ENCODE measurements at regions not wholly inside any gene's neighbourhood (a gene's known extent, or its start where the extent isn't known, plus 50 kb on each side); places are given as distances from the start of the nearest gene placed in this dataset.
"Not testable (repeated sequence)": the region's sequence is repeated elsewhere in the genome, so short reads cannot be mapped to it uniquely, and the experiment has no call there.

DNA sequence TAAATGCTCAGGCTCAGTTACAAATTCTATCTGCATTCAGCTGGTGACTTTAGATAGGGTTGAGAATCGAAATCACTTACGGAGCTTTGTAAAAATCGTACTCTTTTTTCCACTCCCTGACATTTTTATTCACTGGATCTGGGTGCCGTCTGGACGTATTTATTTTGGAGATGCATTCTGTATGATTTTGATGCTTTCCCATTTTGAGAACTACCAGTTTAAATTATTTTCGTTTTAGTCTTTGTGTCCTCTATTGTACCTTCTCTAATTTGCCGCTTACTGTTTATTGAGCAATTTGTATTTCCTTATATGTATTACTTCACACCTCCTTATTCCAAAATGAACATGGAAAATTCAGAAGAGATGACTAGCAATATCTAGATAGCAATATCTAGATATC is 96.2 kb downstream of the FASLG start:
- no peak for DNase-seq

DNA sequence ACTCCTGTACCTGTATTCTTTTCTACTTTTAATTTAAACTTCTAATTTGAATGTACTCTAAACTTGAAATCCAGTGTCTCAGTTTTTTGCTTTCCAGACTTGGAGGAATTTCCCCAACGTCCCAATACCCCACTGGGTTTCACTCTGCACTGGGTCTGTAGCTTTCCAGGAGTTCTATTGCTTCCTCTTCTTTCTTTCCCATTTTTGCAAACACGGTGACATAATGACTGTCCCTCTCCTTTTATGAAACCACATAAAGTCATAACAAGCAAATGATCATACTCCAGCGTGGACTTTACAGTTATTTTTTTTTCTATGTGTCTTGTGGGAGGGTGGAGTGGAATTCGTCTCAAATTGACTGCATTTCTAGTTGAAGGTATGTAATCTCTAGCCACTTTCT is 97.1 kb downstream of the FASLG start:
- no peak for DNase-seq

DNA sequence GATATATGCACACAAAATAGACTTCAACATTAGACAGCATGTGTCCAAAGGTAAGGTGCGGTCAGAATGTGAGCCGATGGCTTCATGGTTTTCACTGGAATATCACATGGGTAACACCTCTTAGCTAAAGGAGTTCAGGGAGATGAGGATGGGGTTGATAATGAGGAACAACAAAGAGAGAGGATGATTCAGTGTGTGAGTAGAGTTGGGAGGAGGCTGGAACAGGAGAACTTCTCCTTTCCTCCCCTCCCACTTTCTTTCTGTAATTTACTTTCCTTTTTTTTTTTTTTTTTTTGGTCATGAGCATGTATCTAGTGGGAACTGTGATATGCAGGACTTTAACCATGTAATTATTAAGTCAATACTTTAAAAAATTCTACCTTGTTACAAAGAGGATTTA is 99.4 kb downstream of the FASLG start:
- DNase-seq: no peak

DNA sequence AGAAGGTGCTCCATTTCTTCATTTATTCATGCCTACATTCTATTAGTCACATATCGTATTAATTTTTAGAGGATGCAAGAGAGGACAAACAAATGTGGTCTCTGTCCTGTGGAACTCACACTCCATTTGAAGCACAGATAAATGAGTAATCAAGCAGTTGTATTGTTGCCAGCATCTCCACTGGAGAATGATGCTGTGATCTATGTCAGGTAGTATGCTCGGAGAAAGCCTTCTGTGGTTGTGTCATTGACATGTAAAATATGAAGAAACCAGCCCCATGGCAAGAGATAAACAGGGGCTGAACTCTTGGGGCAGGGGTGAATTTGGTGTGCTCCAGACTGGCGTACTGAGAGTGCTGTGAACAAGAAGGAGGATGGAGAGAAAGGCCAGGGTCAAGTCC is 101.2 kb downstream of the FASLG start:
- DNase-seq: no peak

DNA sequence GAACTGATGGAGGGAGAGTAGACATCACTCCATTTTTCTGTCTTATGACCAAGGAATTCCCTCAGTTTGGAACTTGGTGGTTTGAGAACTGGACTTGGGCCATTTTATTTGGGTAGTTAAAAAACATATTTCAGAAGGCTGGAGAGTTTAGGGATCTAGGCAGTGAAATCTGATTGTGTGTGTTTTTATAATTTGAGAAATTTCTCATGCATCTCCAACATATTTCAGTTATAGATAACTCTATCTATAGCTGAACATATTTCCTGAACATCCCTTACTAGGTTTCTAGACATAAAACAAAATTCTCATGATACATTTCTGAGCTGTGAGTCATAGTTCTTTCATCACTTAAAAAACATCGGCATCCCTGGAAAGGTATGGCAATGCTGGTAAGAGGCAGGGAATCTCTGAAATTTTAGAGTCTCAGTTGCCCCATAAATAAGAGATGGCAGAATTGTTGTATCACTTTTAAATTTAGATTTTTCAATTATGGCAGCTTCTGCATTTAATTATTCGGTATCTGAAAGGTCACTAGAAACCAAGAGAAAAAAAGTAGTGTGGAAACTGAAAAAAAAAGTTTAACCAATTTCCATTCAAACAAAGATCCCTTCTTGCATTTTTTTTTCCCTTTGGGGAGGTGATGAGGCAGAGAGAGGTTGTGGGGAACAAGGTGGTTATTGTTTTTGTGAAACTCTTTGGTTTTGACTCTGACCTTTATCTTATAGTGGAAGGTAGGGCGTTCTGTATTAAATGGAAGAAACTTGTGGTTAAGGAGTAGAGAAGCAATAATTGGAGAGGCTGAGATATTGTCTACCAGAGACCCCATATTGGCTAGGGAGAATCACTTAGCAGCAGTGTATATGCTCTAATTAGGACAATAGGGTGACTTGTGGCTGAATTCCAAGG is 102.9 kb downstream of the FASLG start:
- no peak for DNase-seq

DNA sequence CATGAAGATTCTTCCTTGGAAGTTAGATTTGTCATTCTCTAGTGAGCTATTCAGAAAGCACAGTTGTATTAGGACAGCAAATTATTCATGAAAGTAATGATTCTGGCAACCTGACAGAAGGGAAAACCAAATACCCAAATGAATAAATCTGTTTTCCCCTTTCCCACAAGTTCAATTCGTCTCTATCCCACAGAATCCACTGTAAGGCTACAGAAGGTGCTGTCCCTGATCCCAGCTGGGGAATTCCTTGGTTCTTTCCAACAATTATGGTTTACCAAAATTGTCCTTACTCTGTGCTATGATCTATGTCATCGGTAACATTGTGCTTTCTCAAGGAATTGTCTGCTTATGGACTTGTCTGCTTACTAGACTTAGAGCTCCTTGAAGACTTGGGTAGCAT is 104.2 kb downstream of the FASLG start:
- no peak for DNase-seq

DNA sequence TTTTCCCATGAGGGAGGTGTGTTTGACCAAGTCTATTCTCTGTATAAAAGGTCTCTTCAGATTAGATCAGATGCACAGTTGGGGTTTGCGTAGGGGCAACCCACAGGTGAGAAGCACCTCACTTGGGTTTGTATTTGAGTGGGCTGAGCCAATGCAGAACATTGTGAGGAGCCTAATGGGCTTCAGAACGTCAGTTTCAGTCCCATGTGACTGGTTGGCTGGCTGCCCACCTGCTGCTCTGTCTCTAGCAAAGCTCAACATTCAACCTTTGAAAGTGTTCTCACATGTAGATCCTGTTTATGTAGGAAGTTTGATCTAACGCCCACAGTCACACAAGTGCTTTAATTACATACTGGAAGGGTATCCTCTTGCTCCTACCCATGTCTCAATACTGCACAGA is 105.5 kb downstream of the FASLG start:
- peak in 1 of 2 donors; percentile 34 for DNase-seq

DNA sequence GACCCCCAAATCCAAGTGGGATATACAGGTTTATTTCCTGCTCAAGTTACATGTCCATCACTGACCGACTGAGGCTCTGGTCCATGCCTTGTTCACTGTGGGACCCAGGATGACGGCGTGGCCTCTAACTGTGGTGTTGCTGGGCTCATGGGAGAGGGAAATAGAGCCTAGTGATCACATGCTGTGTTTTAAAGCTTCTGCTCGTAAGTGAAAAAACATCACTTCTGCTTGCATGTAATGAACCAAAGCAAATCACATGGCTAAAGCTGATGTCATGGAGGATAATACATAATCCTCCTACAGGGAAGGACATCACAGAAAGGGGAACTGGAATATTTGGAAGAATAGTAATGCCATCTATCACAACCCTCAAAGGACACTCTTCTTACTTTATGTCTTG is 107.6 kb downstream of the FASLG start:
- no peak for DNase-seq

DNA sequence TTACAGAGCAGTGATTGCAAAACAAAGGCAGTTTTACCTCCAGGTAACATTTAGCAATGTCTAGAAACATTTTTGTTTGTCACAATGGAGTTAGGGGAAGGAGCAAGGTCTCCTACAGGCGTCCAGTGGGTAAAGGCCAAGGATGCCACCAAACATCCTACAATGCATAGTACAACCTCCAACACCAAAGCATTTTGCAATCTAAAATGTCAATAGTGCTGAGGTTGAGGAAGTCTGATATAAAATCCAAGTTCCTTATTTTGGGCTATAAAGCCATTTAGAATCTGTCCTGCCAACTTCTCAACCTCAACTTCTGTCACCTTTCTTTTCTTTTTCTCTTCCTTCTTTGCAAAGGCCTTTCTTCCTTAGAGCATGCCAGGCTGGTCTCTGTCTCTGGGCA is 111.2 kb downstream of the FASLG start:
- DNase-seq: no peak

DNA sequence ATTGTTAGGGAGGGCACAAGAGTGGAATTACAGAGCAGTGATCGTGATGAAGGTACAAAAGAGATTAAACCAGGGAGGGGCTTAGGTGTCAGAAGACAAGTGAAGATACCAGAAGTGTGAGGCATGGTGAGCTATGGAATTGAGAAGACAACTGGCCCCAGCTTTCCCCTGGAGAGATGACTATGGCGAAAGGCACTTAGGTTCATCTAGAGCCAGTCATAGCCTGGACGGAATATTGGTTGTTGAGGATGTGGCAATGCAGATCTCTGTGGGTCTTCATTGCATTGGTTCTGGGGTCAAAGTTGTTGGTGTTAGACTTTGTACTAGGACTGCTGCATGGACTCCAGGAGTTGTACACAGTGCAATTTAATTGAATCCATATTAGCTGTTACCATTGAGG is 115.7 kb downstream of the FASLG start:
- no peak for DNase-seq

DNA sequence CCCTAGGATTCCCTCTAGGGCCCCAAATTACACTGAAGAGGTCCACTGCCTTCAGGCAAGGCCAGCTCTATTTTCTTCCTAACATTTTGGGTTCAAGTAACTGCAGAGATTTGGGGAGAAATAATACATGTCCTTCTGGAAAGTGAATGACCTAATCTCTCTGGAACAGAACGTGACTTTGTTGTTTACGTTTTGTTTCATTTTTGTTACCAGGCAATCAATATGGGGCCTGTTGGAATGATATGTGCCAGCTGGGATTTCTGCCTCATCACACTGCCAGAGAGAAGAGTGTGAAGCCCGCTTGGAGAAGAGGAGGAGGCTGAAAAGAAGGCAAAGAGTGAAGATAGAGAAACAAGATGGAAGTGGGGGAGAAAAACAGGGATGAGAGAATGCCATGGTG is 116.7 kb downstream of the FASLG start:
- no peak for DNase-seq

DNA sequence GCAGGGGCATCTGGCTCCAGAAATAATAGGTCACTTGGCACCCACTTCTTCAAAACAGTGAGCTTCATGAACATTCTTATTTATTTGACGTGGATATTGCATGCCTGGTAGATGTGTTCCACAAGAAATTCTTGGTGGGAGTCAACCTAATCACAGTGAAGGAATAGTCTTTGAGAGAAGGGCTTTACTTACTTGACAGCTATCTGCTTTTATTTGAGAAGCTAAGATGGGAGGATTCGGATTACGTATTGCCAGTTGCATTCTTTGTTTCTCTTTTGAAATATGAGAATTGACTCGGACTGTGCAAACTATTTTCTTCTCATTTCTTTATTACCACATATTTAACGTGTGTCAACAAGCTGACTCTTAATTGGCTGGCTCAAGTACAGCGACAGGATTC is 117.2 kb downstream of the FASLG start:
- no peak for DNase-seq

DNA sequence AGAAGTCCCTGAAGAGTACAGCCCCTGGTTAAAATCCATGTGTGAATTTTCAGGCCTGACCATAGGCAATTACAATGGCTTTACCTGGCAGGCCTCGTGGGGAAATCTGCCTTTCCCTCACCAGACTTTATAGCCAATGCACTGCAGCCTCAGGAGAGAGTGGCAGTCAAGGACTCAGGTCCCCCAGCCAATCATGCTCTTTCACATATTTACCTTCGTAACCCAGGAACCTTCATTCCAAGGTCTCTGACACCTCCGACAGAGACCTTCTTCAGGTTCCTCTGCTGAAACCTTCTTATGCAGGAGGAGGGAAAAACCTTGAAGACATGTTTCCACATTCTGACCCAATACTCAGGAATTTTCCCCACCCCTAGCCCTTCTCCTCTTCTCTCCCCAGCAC is 118.9 kb downstream of the FASLG start:
- DNase-seq: no peak

DNA sequence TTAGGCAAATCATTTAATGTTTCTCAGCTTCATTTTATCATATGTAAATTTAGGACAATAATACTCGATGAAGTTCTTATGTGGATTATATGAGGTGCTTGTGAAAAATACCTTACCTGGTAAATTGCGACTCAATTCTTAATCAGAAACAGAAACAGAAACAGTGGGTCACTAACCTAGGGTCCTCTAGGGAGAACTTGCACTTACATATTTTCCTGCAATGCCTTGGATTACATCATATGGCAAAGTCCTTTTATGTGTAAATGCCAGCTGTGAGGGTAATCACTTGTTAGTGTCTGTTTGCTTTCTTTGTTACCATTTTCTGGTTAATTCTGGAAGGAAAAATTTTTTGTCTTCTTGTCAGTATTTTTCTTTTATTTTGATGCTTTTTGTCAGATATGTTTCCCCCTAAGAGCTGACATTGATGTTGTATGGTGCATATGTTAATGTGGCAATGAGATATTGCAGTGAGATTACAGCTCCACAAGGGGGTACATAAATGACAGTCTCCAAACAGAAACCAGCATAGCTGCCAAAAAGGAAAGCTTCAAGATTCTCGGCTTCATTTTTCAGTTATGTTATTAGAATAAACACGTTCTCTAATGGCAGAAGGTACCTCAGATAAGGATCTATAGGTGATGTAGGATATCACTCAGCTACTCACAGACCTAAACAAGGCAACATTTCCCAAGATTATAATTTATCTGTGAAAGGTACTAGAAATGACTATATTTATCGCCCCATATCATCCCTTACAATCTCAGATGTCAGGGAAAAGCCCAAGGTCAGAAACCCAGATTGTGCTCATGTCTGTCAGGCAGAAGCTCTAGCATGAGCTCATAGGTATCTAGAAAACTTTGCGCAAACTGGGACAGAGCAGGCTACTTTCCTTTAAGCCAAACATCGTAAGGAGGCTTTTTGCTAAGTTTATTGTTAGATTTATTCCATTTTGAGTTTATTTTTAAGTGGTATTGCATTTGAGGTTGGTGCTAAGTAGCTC is 119.9 kb downstream of the FASLG start:
- peak in 1 of 2 donors; percentile 42 for DNase-seq

DNA sequence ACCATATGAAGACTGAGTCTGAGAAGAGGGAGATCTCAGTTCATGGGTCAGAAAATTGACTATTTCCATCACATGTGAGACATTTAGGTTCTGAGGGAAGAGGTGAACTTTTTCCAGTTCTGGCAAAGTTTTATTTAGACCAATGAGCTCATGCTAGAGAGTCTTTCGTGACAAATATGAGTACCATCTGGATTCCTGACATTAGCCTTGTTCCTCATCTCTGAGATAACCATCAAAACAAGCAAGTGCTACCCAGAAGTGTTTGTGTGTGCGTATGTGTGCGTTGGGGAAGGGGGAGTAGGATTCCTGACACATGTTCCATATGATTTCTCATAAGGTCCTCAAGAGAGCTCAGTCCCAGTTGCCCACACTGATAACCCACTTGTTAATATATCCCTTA is 120.6 kb downstream of the FASLG start:
- no peak for DNase-seq

DNA sequence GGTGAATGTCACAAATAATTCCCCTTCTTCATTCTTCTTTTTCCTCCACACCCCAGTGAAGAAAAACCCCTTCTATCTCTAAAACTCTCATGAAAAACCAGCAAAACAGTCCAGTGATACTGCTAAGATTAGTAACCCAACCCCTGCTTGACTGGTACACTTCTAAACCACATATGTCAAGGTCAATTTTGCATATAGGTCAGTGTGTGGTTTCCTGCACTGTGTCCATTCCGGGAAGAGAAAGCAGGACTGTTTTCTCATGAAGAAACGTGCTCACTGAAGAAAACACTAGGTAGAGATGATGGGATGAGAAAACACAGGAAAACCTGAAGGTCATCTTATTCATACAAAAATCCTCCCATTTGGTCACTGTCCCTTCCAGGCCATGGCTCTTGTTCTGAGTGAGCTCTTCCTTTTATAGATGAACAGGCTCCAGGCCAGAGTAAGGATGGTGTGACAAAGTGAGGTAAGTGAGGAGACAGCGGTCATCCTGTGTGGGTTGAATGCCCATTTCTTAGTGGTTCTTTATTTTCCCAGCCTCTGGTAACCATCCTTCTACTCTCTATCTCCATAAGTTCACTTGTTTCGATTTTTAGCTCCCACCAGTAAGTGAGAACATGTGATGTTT is 122.7 kb downstream of the FASLG start:
- DNase-seq: no peak

DNA sequence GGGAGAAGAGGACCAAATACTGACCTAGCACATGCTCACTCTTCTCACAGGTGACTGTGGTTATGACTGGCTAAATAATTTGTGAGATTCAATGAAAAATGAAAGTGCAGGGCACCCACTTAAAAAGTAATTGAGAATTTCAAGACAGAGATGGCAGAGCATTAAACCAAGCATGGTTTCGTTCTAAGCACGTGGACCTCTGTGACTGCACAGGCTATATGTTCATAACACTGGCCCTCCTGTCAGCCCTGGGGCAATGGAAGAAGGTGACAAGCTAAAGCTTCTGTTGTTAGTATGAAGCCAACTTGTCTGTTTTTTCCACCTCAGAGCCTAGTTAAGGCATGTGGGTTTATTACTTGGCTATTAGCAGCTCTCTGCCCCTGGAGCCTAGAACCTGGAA is 130.9 kb downstream of the FASLG start:
- DNase-seq: no peak

DNA sequence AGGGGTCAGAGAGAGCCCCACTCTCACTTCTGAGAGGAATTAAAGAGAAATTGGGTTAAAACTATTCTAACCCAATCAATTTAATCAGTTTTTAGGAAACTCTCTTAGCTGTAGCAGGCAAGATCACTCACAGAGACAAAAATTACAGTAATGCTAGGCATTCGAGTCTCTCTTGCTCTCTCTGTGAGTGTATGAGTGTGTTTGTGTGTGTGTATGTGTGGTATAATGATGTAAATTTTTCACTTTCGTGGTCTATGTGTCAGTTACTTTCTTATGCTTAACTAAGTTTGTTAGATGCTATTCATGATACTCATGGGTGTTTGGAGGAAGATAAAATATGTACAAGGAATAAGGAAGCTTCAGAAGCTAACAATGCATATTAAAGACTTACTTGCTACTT is 131.3 kb downstream of the FASLG start:
- DNase-seq: no peak

DNA sequence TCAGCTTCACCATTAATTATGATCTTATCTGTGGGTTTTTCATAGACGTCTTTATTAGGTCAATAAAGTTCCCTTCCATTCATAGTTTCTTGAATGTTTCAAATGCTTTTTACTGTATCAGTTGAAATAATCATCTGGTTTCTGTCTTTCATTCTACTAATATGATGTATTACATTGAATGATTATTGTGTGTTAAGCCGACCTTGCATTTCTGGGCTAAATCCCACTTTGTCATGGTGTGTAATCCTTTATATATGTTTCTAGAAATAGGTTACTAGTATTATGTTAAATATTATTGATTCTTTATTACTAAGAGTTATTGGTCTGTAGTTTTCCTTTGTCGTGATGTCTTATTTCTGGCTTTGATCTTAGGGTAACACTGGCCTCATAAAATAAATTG is 134.9 kb downstream of the FASLG start:
- DNase-seq: no peak

DNA sequence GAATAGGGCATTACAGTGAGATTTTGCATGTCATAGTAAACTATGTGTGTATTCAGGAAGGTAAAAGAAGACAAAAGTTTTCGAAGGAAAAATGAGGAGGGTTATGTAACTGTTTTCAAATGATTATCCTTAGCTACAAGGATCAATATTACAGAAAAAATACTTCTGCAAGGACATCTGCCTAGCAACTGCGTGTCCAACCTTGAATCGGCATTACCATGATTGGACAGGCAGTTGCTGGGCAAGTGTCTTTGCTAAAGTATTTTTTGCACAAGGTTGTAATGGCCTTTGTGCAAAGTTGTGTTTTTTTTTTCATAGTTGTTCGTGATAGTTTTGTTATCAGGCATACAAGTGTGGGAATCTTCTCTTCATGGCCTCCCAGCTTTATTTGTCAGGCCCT is 136.8 kb downstream of the FASLG start:
- no peak for DNase-seq

DNA sequence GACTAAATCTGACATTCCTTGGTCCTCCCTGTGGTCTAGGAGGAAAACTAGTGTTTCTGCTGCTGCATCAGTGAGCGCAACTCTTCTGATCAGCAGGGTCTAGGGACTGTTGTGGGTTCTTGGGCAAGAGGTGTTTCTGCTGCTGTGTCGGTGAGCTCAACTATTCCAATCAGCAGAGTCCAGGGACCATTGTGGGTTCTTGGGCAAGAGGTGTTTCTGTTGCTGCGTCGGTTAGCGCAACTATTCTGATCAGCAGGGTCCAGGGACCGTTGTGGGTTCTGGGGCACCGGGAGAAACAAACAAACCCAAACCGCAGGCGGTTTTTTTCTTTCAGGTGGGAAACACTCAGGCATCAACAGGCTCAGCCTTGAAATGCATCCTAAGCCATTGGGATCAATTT is 140.9 kb downstream of the FASLG start:
- not testable (repeated sequence) for DNase-seq

DNA sequence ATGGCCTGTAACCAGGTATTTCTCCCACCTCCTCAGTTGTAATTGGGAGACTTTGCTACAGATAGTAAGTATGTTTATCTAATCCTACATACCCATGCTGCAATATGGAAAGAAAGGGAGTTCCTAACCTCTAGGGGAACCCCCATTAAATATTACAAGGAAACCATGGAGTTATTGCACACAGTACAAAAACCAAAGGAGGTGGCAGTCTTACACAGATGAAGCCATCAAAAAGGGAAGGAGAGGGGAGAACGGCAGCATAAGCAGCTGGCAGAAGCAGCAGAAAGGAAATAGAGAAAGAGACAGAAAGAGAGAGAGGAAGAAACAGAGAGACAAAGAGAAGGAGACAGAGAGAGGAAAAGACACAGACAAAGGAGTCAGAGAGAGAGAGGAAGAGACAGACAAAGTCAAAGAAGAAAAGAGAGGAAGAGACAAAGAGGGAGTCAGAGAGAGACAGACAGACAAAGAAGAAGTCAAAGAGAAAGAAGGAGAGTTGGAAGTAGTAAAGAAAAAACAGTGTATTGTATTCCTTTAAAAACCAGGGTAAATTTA is 142.9 kb downstream of the FASLG start:
- no peak for DNase-seq

DNA sequence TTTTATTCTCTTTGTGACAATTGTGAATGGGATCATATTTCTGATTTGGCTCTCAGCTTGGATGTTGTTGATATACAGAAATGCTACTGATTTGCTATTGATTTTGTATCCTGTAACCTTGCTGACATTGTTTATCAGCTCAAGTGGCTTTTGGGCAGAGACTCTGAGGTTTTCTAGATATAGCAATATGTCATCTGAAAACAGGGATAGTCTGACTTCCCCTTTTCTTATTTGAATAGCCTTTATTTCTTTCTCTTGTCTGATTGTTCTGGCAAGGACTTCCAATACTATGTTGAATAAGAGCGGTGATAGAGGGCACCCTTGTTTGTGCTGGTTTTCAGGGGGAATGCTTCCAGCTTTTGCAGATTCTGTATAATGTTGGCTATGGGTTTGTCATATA is 150.8 kb downstream of the FASLG start:
- DNase-seq: no peak
